ENCODE measurements at regions not wholly inside any gene's neighbourhood (a gene's known extent, or its start where the extent isn't known, plus 50 kb on each side); places are given as distances from the start of the nearest gene placed in this dataset.
A peak's percentile ranks its signal among the peaks of the same experiment; 100 is the strongest.

- no peak for TF ChIP-seq CTCF (conservative IDR thresholded peaks at IDR 0.05; ENCODE audit: low read length)
- no peaks in the 10 kb centered on the region for H3K9me2 ChIP-seq (ENCODE audit: insufficient read depth, low read length)
- ChIA-PET POLR2A (interaction anchor here (0.7 to 1.5 kb wide), 4 partner anchors 9 to 26 kb away, joined by 3 to 9 read pairs (median 4); no protein-coding TSS in a partner anchor), CTCF (ENCODE audit: unreplicated experiment) (no interaction called here)
- no peaks in the 10 kb centered on the region for H3K79me2 ChIP-seq (ENCODE audit: insufficient read depth, low read depth, low read length)
- BruUV-seq (replicated peaks), result no TSS peak
- no peak overlapping the region for H3K4me2 ChIP-seq (ENCODE audit: low read length)
- H3K27ac ChIP-seq (ENCODE audit: low read depth, low read length, poor library complexity, severe bottlenecking), result no peak overlapping the region
- no peaks in the 10 kb centered on the region for H3K4me1 ChIP-seq (ENCODE audit: insufficient read depth, low read length, poor library complexity, severe bottlenecking)
- no peaks in the 10 kb centered on the region for H3K36me3 ChIP-seq (ENCODE audit: insufficient read depth, low read length)
- H4K20me1 ChIP-seq (ENCODE audit: insufficient read depth, low read length), result no peaks in the 10 kb centered on the region
- intact Hi-C loops (cut with micrococcal nuclease; ENCODE audit: unreplicated experiment), result no loop called here
- peak overlapping the region; percentile 43; the same call in 1 of the 2 replicates for H2AFZ ChIP-seq (ENCODE audit: low read length)
- DNase-seq (ENCODE audit: low spot score), result no peak
- no peak overlapping the region for H3K4me3 ChIP-seq (ENCODE audit: low read depth, low read length, poor library complexity, severe bottlenecking)
- no peaks in the 10 kb centered on the region for H3K9me3 ChIP-seq (ENCODE audit: low read length)
These were observed 87.5 kb upstream of the HGF start for GRCh38 chr7:81857385-81857784.

GRCh38 chr7:81854518-81854917 lies 84.7 kb upstream of the HGF start:
- Histone ChIP-seq H3K27ac (ENCODE audit: low read depth, low read length, poor library complexity, severe bottlenecking) (no peak overlapping the region), H3K4me3 (ENCODE audit: low read depth, low read length, poor library complexity, severe bottlenecking) (no peak overlapping the region), H2AFZ (ENCODE audit: low read length) (no peak overlapping the region), H3K79me2 (ENCODE audit: insufficient read depth, low read depth, low read length) (no peaks in the 10 kb centered on the region), H3K4me1 (ENCODE audit: insufficient read depth, low read length, poor library complexity, severe bottlenecking) (no peaks in the 10 kb centered on the region), H3K36me3 (ENCODE audit: insufficient read depth, low read length) (no peaks in the 10 kb centered on the region), H3K9me3 (ENCODE audit: low read length) (no peaks in the 10 kb centered on the region), H3K4me2 (ENCODE audit: low read length) (no peak overlapping the region), H3K9me2 (ENCODE audit: insufficient read depth, low read length) (no peaks in the 10 kb centered on the region), H4K20me1 (ENCODE audit: insufficient read depth, low read length) (no peaks in the 10 kb centered on the region)
- ChIA-PET CTCF (ENCODE audit: unreplicated experiment) (no interaction called here), POLR2A (interaction anchor here (0.5 to 1.0 kb wide), 5 partner anchors 8 to 51 kb away, joined by 3 to 5 read pairs (median 3); no protein-coding TSS in a partner anchor)
- no TSS peak for BruUV-seq (replicated peaks)
- intact Hi-C loops (cut with micrococcal nuclease; ENCODE audit: unreplicated experiment), result no loop called here
- TF ChIP-seq CTCF (conservative IDR thresholded peaks at IDR 0.05; ENCODE audit: low read length) (no peak), EZH2phosphoT487 (IDR thresholded peaks at IDR 0.05; ENCODE audit: borderline replicate concordance, low read depth, low read length) (no peak)
- no peak for DNase-seq (ENCODE audit: low spot score)

DNA sequence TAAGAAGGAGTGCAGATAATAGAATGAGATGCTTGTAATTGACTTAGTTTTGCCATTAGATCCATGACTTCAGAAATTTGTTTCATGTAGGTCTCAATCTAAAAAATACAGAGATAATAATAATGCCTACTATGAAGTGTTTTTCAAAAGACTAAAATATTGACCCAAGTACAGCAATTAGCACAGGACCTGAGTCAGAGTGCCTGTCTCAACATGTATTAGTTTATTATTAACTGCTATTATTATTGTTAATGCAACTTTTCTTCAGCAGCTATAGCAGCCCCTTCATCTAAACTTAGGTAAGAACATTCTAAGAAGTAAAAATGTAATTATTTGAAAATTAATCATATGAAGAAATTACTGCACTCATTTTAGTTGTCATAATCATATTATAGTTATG lies 82.9 kb upstream of the HGF start:
- no peak overlapping the region for H3K4me2 ChIP-seq (ENCODE audit: low read length)
- H3K4me3 ChIP-seq (ENCODE audit: low read depth, low read length, poor library complexity, severe bottlenecking), result no peak overlapping the region
- CTCF ChIA-PET (ENCODE audit: unreplicated experiment), result no interaction called here
- H3K27ac ChIP-seq (ENCODE audit: low read depth, low read length, poor library complexity, severe bottlenecking), result no peak overlapping the region
- intact Hi-C loops (cut with micrococcal nuclease; ENCODE audit: unreplicated experiment), result no loop called here
- no peaks in the 10 kb centered on the region; the same call in 1 of the 2 replicates for H3K36me3 ChIP-seq (ENCODE audit: insufficient read depth, low read length)
- no peaks in the 10 kb centered on the region for H3K4me1 ChIP-seq (ENCODE audit: insufficient read depth, low read length, poor library complexity, severe bottlenecking)
- H4K20me1 ChIP-seq (ENCODE audit: insufficient read depth, low read length), result no peaks in the 10 kb centered on the region
- 0 out of 2 replicates have a peak overlapping the region, but pooled peaks have one; percentile 48 for H2AFZ ChIP-seq (ENCODE audit: low read length)
- POLR2A ChIA-PET, result interaction anchor here (1.0 to 2.1 kb wide), 2 partner anchors 10 kb away, joined by 4 to 10 read pairs; no protein-coding TSS in a partner anchor
- BruUV-seq (replicated peaks), result no TSS peak
- TF ChIP-seq EZH2phosphoT487 (IDR thresholded peaks at IDR 0.05; ENCODE audit: borderline replicate concordance, low read depth, low read length) (no peak), CTCF (conservative IDR thresholded peaks at IDR 0.05; ENCODE audit: low read length) (no peak)
- peaks cover 13% of the 10 kb centered on the region; the same call in 1 of the 2 replicates for H3K9me3 ChIP-seq (ENCODE audit: low read length)
- H3K79me2 ChIP-seq (ENCODE audit: insufficient read depth, low read depth, low read length), result no peaks in the 10 kb centered on the region
- DNase-seq (ENCODE audit: low spot score), result no peak
- H3K9me2 ChIP-seq (ENCODE audit: insufficient read depth, low read length), result no peaks in the 10 kb centered on the region
